Right lobe of liver (tissue), 6 donors: ENCODE measurements at regions not wholly inside any gene's neighbourhood (a gene's known extent, or its start where the extent isn't known, plus 50 kb on each side); places are given as distances from the start of the nearest gene placed in this dataset.

Experiments used
- ATAC-seq, 4 donors: fragments of 200-7000 bp; cut with Tn5 transposase; one replicate each; pipeline ENCODE4 v1.9.1; 2020; ENCODE audit warnings: mild to moderate bottlenecking in 4 of 4, moderate library complexity in 4 of 4
- DNase-seq, 3 donors: peaks; one replicate each; pipeline ENCODE4 v3.0.0-alpha.2; 2020
- H3K27ac ChIP-seq, 3 donors: fragments of 200-600 bp; one replicate each; pipeline ENCODE4 v1.8.0; 2022
- H3K27me3 ChIP-seq, 2 donors: fragments of 200-600 bp; one replicate each; pipeline ENCODE4 v1.8.0; 2022
- H3K36me3 ChIP-seq, 4 donors: fragments of 200-600 bp; sonication (generic) in 1 of 4; one replicate each; pipeline versions ENCODE4 v1.5.1 to v1.8.0; 2017 to 2022; ENCODE audit warnings: control low read depth in 1 of 4
- H3K4me1 ChIP-seq, 4 donors: fragments of 200-600 bp; sonication (generic) in 1 of 4; one replicate each; pipeline versions ENCODE4 v1.5.1 to v1.8.0; 2017 to 2022; ENCODE audit warnings: control low read depth in 1 of 4
- H3K4me3 ChIP-seq, 3 donors: fragments of 200-600 bp; one replicate each; pipeline ENCODE4 v1.8.0; 2022
- H3K9me3 ChIP-seq, 4 donors: fragments of 200-600 bp; sonication (generic) in 1 of 4; one replicate each; pipeline versions ENCODE4 v1.5.1 to v1.8.0; 2017 to 2022; ENCODE audit warnings: control low read depth in 1 of 4
- CTCF ChIP-seq, 4 donors: fragments of 200-600 bp in 3 of 4; fragments of 450-650 bp in 1 of 4; IDR thresholded peaks; one replicate each; pipeline versions ENCODE4 v1.5.1 to v1.8.0; 2016 to 2022; ENCODE audit warnings: antibody characterized with exemption in 4 of 4, mild to moderate bottlenecking in 2 of 4
- POLR2A ChIP-seq: fragments of 450-650 bp; IDR thresholded peaks from one replicate; pipeline ENCODE4 v1.6.1; 2017; ENCODE audit warnings: antibody characterized with exemption, mild to moderate bottlenecking
- WGBS: methylation state at CpG from one replicate; pipeline ENCODE4 v1.1.6; 2018; ENCODE audit warnings: low coverage, low lambda C conversion rate; ENCODE audit not compliant: insufficient coverage; ENCODE audit errors: missing lambda C conversion rate; 5-methylcytosine and 5-hydroxymethylcytosine counted together
- intact Hi-C, 2 donors: fragments of 100-400 bp; cut with DNase I; formaldehyde crosslinking; loops; one replicate each; pipeline versions ENCODE4 v1.11.2 to v1.14.1; 2022
- donor health status: DM: no; HTN: yes; CAD: no.
- donor health status: DM: no; HTN: no; CAD: no.
- donor health status: DM: no; HTN: no; CAD: no.
- donor health status: DM: no; HTN: yes; CAD: no.
- donor health status: DM: no; HTN: yes; CAD: no.

- Histone ChIP-seq H3K9me3 (no peaks in the 10 kb centered on the region), H3K36me3 (no peaks in the 10 kb centered on the region), H3K4me3 (no peak overlapping the region), H3K4me1 (no peaks in the 10 kb centered on the region), H3K27me3 (no peaks in the 10 kb centered on the region), H3K27ac (no peak overlapping the region)
- WGBS = 46% methylated on average over 2 of the region's 2 CpGs
- no peak for TF ChIP-seq CTCF (IDR thresholded peaks at IDR 0.05)
- no peak for DNase-seq
- ATAC-seq = no peak
- intact Hi-C loops = no loop called here
Measured at GRCh38 chr2:122516775-122517174, 761.3 kb downstream of the TSN start.

GRCh38 chr2:122519366-122519765, 763.9 kb downstream of the TSN start:
- H3K27ac ChIP-seq = no peak overlapping the region
- ATAC-seq = peak in 2 of 4 donors; percentile 28 to 36
- no peaks in the 10 kb centered on the region for H3K36me3 ChIP-seq
- no peaks in the 10 kb centered on the region for H3K27me3 ChIP-seq
- H3K4me1 ChIP-seq = no peaks in the 10 kb centered on the region
- no peak overlapping the region for H3K4me3 ChIP-seq
- intact Hi-C loops = no loop called here
- TF ChIP-seq CTCF (IDR thresholded peaks at IDR 0.05) (peak in 2 of 4 donors; percentile 4 to 33), POLR2A (no peak)
- WGBS = 66% methylated on average over 4 of the region's 4 CpGs
- DNase-seq = no peak
- H3K9me3 ChIP-seq = no peaks in the 10 kb centered on the region

DNA sequence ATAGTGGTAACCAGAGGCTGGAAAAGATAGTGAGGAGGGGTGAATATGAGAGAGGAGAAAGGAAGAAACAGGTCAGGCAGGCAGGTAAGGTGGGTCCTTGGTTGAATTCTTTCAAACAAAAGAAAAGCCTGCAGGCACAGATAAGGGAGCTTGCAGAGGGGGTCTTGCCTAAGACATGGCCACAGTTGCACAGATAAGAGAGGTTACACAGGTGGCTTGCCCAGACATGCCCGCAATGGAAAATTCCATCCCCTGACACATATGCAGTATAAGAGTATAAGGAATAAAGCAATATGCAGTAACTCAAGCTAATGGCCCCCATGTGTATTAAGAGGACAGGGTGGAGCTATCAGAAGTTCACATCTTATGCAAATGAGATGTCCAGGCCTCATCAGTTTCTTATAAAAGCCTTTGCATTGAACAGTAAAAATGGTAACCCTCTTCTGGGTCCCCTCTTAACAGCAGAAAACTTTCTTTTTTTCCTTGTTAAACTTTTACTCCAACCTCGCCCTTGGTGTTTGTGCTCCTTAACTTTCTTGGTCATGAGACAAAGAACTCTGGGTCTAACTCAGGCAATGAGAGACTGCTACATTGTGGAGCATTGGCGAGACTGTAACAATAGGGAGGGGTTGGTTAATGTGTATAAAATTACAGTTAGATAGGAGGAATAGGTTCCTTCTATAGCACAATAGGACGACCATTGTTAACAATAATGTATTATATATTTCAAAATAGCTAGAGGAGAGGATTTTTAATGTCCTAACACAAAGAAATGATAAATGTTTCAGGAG, 764.6 kb downstream of the TSN start:
- Histone ChIP-seq H3K36me3 (no peaks in the 10 kb centered on the region), H3K9me3 (no peaks in the 10 kb centered on the region), H3K4me1 (no peaks in the 10 kb centered on the region), H3K27ac (no peak overlapping the region), H3K27me3 (no peaks in the 10 kb centered on the region), H3K4me3 (no peak overlapping the region)
- WGBS = 75% methylated on average over 4 of the region's 4 CpGs
- ATAC-seq (no peak), DNase-seq (no peak)
- intact Hi-C loops = no loop called here
- TF ChIP-seq CTCF (IDR thresholded peaks at IDR 0.05) (no peak), POLR2A (no peak)

DNA sequence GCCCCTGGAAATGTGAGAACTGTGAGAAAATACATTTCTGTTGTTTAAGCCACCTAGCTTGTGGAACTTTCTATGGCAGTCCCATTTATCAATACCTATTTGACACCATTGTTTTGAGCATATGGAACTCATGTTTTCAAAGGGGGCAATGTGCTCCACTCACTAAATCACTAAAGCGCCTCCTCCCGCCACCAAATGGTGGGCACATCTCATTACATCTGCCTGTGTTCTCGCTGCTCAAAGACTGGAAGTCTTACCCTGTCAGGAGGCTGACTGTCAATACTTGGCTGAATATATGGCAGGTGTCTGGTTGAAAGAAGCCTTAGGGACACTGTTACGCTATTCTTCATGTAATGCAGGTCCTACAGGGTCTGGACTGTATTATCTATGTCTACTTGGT, 767.7 kb downstream of the TSN start:
- WGBS = 81% methylated on average over 4 of the region's 4 CpGs
- no peak overlapping the region for H3K4me3 ChIP-seq
- DNase-seq (no peak), ATAC-seq (no peak)
- H3K27ac ChIP-seq = no peak overlapping the region
- intact Hi-C loops = no loop called here
- H3K36me3 ChIP-seq = no peaks in the 10 kb centered on the region
- H3K9me3 ChIP-seq = no peaks in the 10 kb centered on the region
- H3K27me3 ChIP-seq = no peaks in the 10 kb centered on the region
- no peaks in the 10 kb centered on the region for H3K4me1 ChIP-seq
- no peak for TF ChIP-seq POLR2A
- TF ChIP-seq CTCF (IDR thresholded peaks at IDR 0.05) = no peak
